NCI-H345 (cell line): ENCODE measurements at regions not wholly inside any gene's neighbourhood (a gene's known extent, or its start where the extent isn't known, plus 50 kb on each side); places are given as distances from the start of the nearest gene placed in this dataset.
"Not testable (repeated sequence)": the region's sequence is repeated elsewhere in the genome, so short reads cannot be mapped to it uniquely, and the experiment has no call there.

Experiments used
- DNase-seq: peaks from one replicate; lab custom pipeline; 2025; lab: John Stamatoyannopoulos, UW

- DNase-seq, result not testable (repeated sequence)
Observed at GRCh38 chr3:39655718-39656117, 153.7 kb upstream of the MYRIP start.

GRCh38 chr3:39657075-39657474 lies 152.3 kb upstream of the MYRIP start:
- DNase-seq, result no peak

GRCh38 chr3:39657775-39658174 lies 151.6 kb upstream of the MYRIP start:
- no peak for DNase-seq

- no peak for DNase-seq
Observed at GRCh38 chr3:39664931-39665330, 144.5 kb upstream of the MYRIP start.

GRCh38 chr3:39665441-39665840 lies 144.0 kb upstream of the MYRIP start:
- no peak for DNase-seq

GRCh38 chr3:39668420-39668819 lies 141.0 kb upstream of the MYRIP start:
- peak; percentile 1 for DNase-seq

GRCh38 chr3:39671116-39671515 lies 138.3 kb upstream of the MYRIP start:
- DNase-seq, result no peak

GRCh38 chr3:39671600-39671999 lies 137.8 kb upstream of the MYRIP start:
- DNase-seq, result no peak

- DNase-seq, result no peak
Observed at GRCh38 chr3:39705351-39705900, 104.0 kb upstream of the MYRIP start.

GRCh38 chr3:39707314-39707909 lies 102.0 kb upstream of the MYRIP start:
- DNase-seq, result no peak

- no peak for DNase-seq
Observed at GRCh38 chr3:39712413-39713048, 96.9 kb upstream of the MYRIP start.

- not testable (repeated sequence) for DNase-seq
Observed at GRCh38 chr3:39713341-39713740, 96.1 kb upstream of the MYRIP start.

GRCh38 chr3:39716849-39717248 lies 92.6 kb upstream of the MYRIP start:
- no peak for DNase-seq

GRCh38 chr3:39718674-39719595 lies 90.5 kb upstream of the MYRIP start:
- no peak for DNase-seq

- DNase-seq, result no peak
Observed at GRCh38 chr3:39721076-39721475, 88.3 kb upstream of the MYRIP start.

GRCh38 chr3:39724233-39724846 lies 85.1 kb upstream of the MYRIP start:
- DNase-seq, result no peak

- DNase-seq, result no peak
Observed at GRCh38 chr3:39725321-39725720, 84.1 kb upstream of the MYRIP start.

GRCh38 chr3:39727415-39727814 lies 82.0 kb upstream of the MYRIP start:
- DNase-seq, result no peak

- no peak for DNase-seq
Observed at GRCh38 chr3:39733804-39734203, 75.6 kb upstream of the MYRIP start.

GRCh38 chr3:39739658-39740057 lies 69.8 kb upstream of the MYRIP start:
- DNase-seq, result not testable (repeated sequence)

GRCh38 chr3:39744746-39745145 lies 64.7 kb upstream of the MYRIP start:
- DNase-seq, result no peak

GRCh38 chr3:39748002-39748401 lies 61.4 kb upstream of the MYRIP start:
- no peak for DNase-seq
